Liver (tissue), 8 donors: ENCODE measurements at regions not wholly inside any gene's neighbourhood (a gene's known extent, or its start where the extent isn't known, plus 50 kb on each side); places are given as distances from the start of the nearest gene placed in this dataset.

Experiments used
- DNase-seq: peaks from one replicate; pipeline ENCODE4 v3.0.0-alpha.2; 2017; ENCODE audit warnings: low spot score
- H3K27ac ChIP-seq, 2 donors: one replicate each; pipeline ENCODE4 v1.7.0; 2013; ENCODE audit warnings: inconsistent platforms in 2 of 2, low read length in 2 of 2, control low read depth in 1 of 2, low read depth in 1 of 2, mild to moderate bottlenecking in 1 of 2
- H3K27me3 ChIP-seq, 4 donors: one replicate each; pipeline versions ENCODE4 v1.6.1 to v1.7.0; 2013; ENCODE audit warnings: low read length in 3 of 4, inconsistent platforms in 1 of 4, mild to moderate bottlenecking in 1 of 4, moderate library complexity in 1 of 4; ENCODE audit not compliant: control insufficient read depth in 4 of 4, insufficient read depth in 4 of 4
- H3K36me3 ChIP-seq, 4 donors: one replicate each; pipeline versions ENCODE4 v1.6.1 to v1.7.0; 2013; ENCODE audit warnings: low read length in 3 of 4, mild to moderate bottlenecking in 3 of 4, low read depth in 1 of 4, moderate library complexity in 1 of 4; ENCODE audit not compliant: control insufficient read depth in 4 of 4, insufficient read depth in 3 of 4
- H3K4me1 ChIP-seq, 4 donors: one replicate each; pipeline versions ENCODE4 v1.6.1 to v1.7.0; 2013; ENCODE audit warnings: low read length in 3 of 4, mild to moderate bottlenecking in 3 of 4, moderate library complexity in 1 of 4; ENCODE audit not compliant: control insufficient read depth in 4 of 4, insufficient read depth in 4 of 4
- H3K4me3 ChIP-seq, 3 donors: one replicate each; pipeline versions ENCODE4 v1.6.1 to v1.7.0; 2013; ENCODE audit warnings: low read length in 3 of 3, control low read depth in 1 of 3, low read depth in 1 of 3, mild to moderate bottlenecking in 1 of 3
- H3K9ac ChIP-seq, 2 donors: one replicate each; pipeline ENCODE4 v1.7.0; 2013; ENCODE audit warnings: low read length in 2 of 2, mild to moderate bottlenecking in 2 of 2, moderate library complexity in 2 of 2, control low read depth in 1 of 2, low read depth in 1 of 2
- H3K9me3 ChIP-seq, 4 donors: one replicate each; pipeline versions ENCODE4 v1.6.1 to v1.7.0; 2013; ENCODE audit warnings: low read length in 3 of 4; ENCODE audit not compliant: control insufficient read depth in 4 of 4
- CTCF ChIP-seq: fragments of 150-350 bp; IDR thresholded peaks from 2 replicates; pipeline ENCODE4 v1.5.1; 2017; ENCODE audit warnings: improper control_type of control experiment, low read depth, low read length; ENCODE audit not compliant: missing input control
- EGR1 ChIP-seq, 2 donors: IDR thresholded peaks; 2 replicates each; pipeline ENCODE4 v1.6.1; 2016 to 2018; ENCODE audit warnings: antibody characterized with exemption in 2 of 2, low read depth in 2 of 2
- FOXA2 ChIP-seq: IDR thresholded peaks from 2 replicates; pipeline ENCODE4 v1.6.1; 2016; ENCODE audit warnings: antibody characterized with exemption
- HNF4A ChIP-seq, 2 donors: conservative IDR thresholded peaks; 2 replicates each; pipeline ENCODE4 v1.6.1; 2016; ENCODE audit warnings: antibody characterized with exemption in 2 of 2, mild to moderate bottlenecking in 2 of 2
- HNF4G ChIP-seq: IDR thresholded peaks from 2 replicates; pipeline ENCODE4 v1.6.1; 2016; ENCODE audit warnings: antibody characterized with exemption
- JUND ChIP-seq, 2 donors: IDR thresholded peaks; 2 replicates each; pipeline ENCODE4 v1.6.1; 2016; ENCODE audit warnings: antibody characterized with exemption in 2 of 2
- MAX ChIP-seq: IDR thresholded peaks from 2 replicates; pipeline ENCODE4 v1.6.1; 2016; ENCODE audit warnings: antibody characterized with exemption
- NR2F2 ChIP-seq: IDR thresholded peaks from 2 replicates; pipeline ENCODE4 v1.6.1; 2016; ENCODE audit warnings: antibody characterized with exemption
- REST ChIP-seq: IDR thresholded peaks from 2 replicates; pipeline ENCODE4 v1.6.1; 2016; ENCODE audit warnings: antibody characterized with exemption, mild to moderate bottlenecking
- RXRA ChIP-seq, 2 donors: IDR thresholded peaks; 2 replicates each; pipeline ENCODE4 v1.6.1; 2017 to 2018; ENCODE audit warnings: antibody characterized with exemption in 2 of 2, mild to moderate bottlenecking in 1 of 2
- WGBS: extraction: QIAGEN DNeasy Blood & Tissue Kit; methylation state at CpG from one replicate; pipeline ENCODE4 v1.1.7; 2013; 5-methylcytosine and 5-hydroxymethylcytosine counted together
- donor health status: healthy.
- donor health status: healthy.
- donor health status: healthy.
- donor health status: healthy.
- donor health status: healthy.

GRCh38 chr16:66136841-66137240, 229.7 kb upstream of the CDH5 start (continued):
- TF ChIP-seq REST (no peak), RXRA (IDR thresholded peaks at IDR 0.05) (no peak), EGR1 (IDR thresholded peaks at IDR 0.05; ENCODE audit: low read depth in 2 of 2) (no peak), HNF4A (conservative IDR thresholded peaks at IDR 0.05) (no peak)

GRCh38 chr16:66135838-66136237, 230.7 kb upstream of the CDH5 start:
- Histone ChIP-seq H3K4me3 (no peak overlapping the region), H3K9me3 (no peaks in the 10 kb centered on the region), H3K27ac (no peak overlapping the region), H3K27me3 (no peaks in the 10 kb centered on the region), H3K9ac (no peak overlapping the region), H3K36me3 (no peaks in the 10 kb centered on the region), H3K4me1 (no peaks in the 10 kb centered on the region)
- WGBS, result 91% methylated on average over 5 of the region's 5 CpGs
- no peak for DNase-seq
- no peak for TF ChIP-seq CTCF
- no peak for TF ChIP-seq HNF4G
- no peak for TF ChIP-seq JUND (IDR thresholded peaks at IDR 0.05)
- TF ChIP-seq NR2F2, result no peak
- no peak for TF ChIP-seq REST
- no peak for TF ChIP-seq MAX
- no peak for TF ChIP-seq EGR1 (IDR thresholded peaks at IDR 0.05; ENCODE audit: low read depth in 2 of 2)

GRCh38 chr16:66135421-66135831, 231.1 kb upstream of the CDH5 start:
- no peaks in the 10 kb centered on the region for H3K9me3 ChIP-seq
- H3K9ac ChIP-seq, result no peak overlapping the region
- H3K4me1 ChIP-seq, result no peaks in the 10 kb centered on the region
- WGBS, result 36% methylated on average over 4 of the region's 4 CpGs
- no peaks in the 10 kb centered on the region for H3K36me3 ChIP-seq
- no peaks in the 10 kb centered on the region for H3K27me3 ChIP-seq
- DNase-seq, result no peak
- TF ChIP-seq NR2F2 (peak; percentile 25), FOXA2 (no peak)
- H3K27ac ChIP-seq, result no peak overlapping the region
- no peak overlapping the region for H3K4me3 ChIP-seq
